HCT116 (cell line): ENCODE measurements at regions not wholly inside any gene's neighbourhood (a gene's known extent, or its start where the extent isn't known, plus 50 kb on each side); places are given as distances from the start of the nearest gene placed in this dataset.

Experiments
- ATAC-seq: fragments of 200-7000 bp; cut with Tn5 transposase; 2 replicates; pipeline ENCODE4 v1.9.1; 2020; ENCODE audit warnings: mild to moderate bottlenecking, moderate library complexity
- BruUV-seq: library from RNA; stranded (reverse); fragments of 400-500 nt; replicated peaks from 2 replicates; lab custom pipeline; 2021; lab: Mats Ljungman, UMichigan
- CTCF ChIA-PET: fragments of 300-600 bp; sonication (Branson Sonifier 250); formaldehyde crosslinking; loops from one replicate; lab custom pipeline; 2021; ENCODE audit warnings: antibody characterized with exemption; lab: Charles Lee
- POLR2A ChIA-PET: fragments of 300-600, 350-600 bp; sonication (Branson Sonifier 250); formaldehyde crosslinking; loops from one replicate; lab custom pipeline; 2021; ENCODE audit warnings: antibody characterized with exemption; lab: Charles Lee
- RAD21 ChIA-PET, 2 experiments: fragments of 300-600 bp; sonication (Branson Sonifier 250); formaldehyde crosslinking; loops; one replicate each; lab custom pipeline; 2023; ENCODE audit warnings: low total read pairs in 2 of 2; ENCODE audit not compliant: uncharacterized antibody in 2 of 2, unreplicated experiment in 2 of 2, low non-redundant PET in 1 of 2; lab: Charles Lee
- DNase-seq: peaks from one replicate; pipeline ENCODE4 v3.0.0-alpha.2; 2010; ENCODE audit warnings: low read depth, low spot score
- H2AFZ ChIP-seq: fragments of 200-600 bp; shearing (Covaris generic), sonication (generic); 2 replicates; pipeline ENCODE4 v1.6.1; 2017; ENCODE audit warnings: low read depth, mixed run types, mixed read lengths, antibody characterized with exemption, low read length; ENCODE audit not compliant: poor library complexity, severe bottlenecking
- H3K27ac ChIP-seq: 2 replicates; pipeline ENCODE4 v1.5.1; 2012; ENCODE audit warnings: low read depth, low read length
- H3K27me3 ChIP-seq: fragments of 200-600 bp; sonication (generic); 2 replicates; pipeline ENCODE4 v1.6.1; 2016; ENCODE audit warnings: mixed run types, low read length, mixed read lengths; ENCODE audit not compliant: insufficient read depth
- H3K36me3 ChIP-seq, 2 experiments: fragments of 200-500 bp in 1 of 2; fragments of 200-600 bp in 1 of 2; sonication (Bioruptor generic) in 1 of 2; sonication (generic) in 1 of 2; 2 replicates each; pipeline versions ENCODE4 v1.5.1 to v1.6.1; 2014 to 2016; ENCODE audit warnings: low read length in 2 of 2, inconsistent platforms in 1 of 2, mixed read lengths in 1 of 2, mixed run types in 1 of 2; ENCODE audit not compliant: insufficient read depth in 2 of 2, control insufficient read depth in 1 of 2
- H3K4me1 ChIP-seq, 2 experiments: fragments of 200-600 bp in 1 of 2; sonication (generic) in 1 of 2; 2 replicates each; pipeline versions ENCODE4 v1.5.1 to v1.6.1; 2012 to 2017; ENCODE audit warnings: low read length in 2 of 2, inconsistent platforms in 1 of 2, mild to moderate bottlenecking in 1 of 2, mixed read lengths in 1 of 2, mixed run types in 1 of 2, moderate library complexity in 1 of 2; ENCODE audit not compliant: insufficient read depth in 2 of 2, control insufficient read depth in 1 of 2
- H3K4me2 ChIP-seq: fragments of 200-600 bp; sonication (generic); 2 replicates; pipeline ENCODE4 v1.6.1; 2017; ENCODE audit warnings: mixed run types, low read length, mixed read lengths
- H3K4me3 ChIP-seq, 2 experiments: fragments of 200-600 bp in 1 of 2; sonication (generic) in 1 of 2; replicated peaks in 1 of 2; 2 replicates each; pipeline ENCODE4 v1.5.1; 2011 to 2016; ENCODE audit warnings: low read length in 2 of 2, control low read depth in 1 of 2, low read depth in 1 of 2, mild to moderate bottlenecking in 1 of 2, mixed read lengths in 1 of 2, mixed run types in 1 of 2
- H3K79me2 ChIP-seq: fragments of 200-600 bp; sonication (generic); 2 replicates; pipeline ENCODE4 v1.6.1; 2017; ENCODE audit warnings: mild to moderate bottlenecking, mixed run types, low read length, moderate library complexity, mixed read lengths; ENCODE audit not compliant: insufficient read depth
- H3K9ac ChIP-seq: fragments of 200-600 bp; sonication (generic); 2 replicates; pipeline ENCODE4 v1.6.1; 2016; ENCODE audit warnings: low read length, mixed read lengths
- H3K9me2 ChIP-seq: fragments of 200-600 bp; sonication (generic), shearing (Covaris generic); 2 replicates; pipeline ENCODE4 v1.6.1; 2017; ENCODE audit warnings: mixed run types, mild to moderate bottlenecking, moderate library complexity; ENCODE audit not compliant: insufficient read depth
- H3K9me3 ChIP-seq, 2 experiments: fragments of 200-500 bp in 1 of 2; fragments of 200-600 bp in 1 of 2; sonication (Bioruptor generic) in 1 of 2; sonication (generic) in 1 of 2; 2 replicates each; pipeline ENCODE4 v1.6.1; 2014 to 2017; ENCODE audit warnings: low read length in 2 of 2, mixed read lengths in 2 of 2, inconsistent platforms in 1 of 2, low read depth in 1 of 2, mild to moderate bottlenecking in 1 of 2, mixed run types in 1 of 2, moderate library complexity in 1 of 2; ENCODE audit not compliant: control insufficient read depth in 1 of 2, insufficient read depth in 1 of 2
- H4K20me1 ChIP-seq: fragments of 200-600 bp; sonication (generic), shearing (Covaris generic); 2 replicates; pipeline ENCODE4 v1.6.1; 2017; ENCODE audit warnings: mixed run types, mild to moderate bottlenecking, moderate library complexity; ENCODE audit not compliant: insufficient read depth
- CBX3 ChIP-seq: IDR thresholded peaks from 2 replicates; pipeline ENCODE4 v1.6.1; 2012; ENCODE audit warnings: low read depth
- CTCF ChIP-seq, 3 experiments: fragments of 200-600 bp in 1 of 3; sonication (generic) in 1 of 3; IDR thresholded peaks in 2 of 3; conservative IDR thresholded peaks in 1 of 3; 2 replicates each; pipeline ENCODE4 v1.5.1; 2012 to 2017; ENCODE audit warnings: low read depth in 2 of 3, low read length in 2 of 3, antibody characterized with exemption in 1 of 3, borderline replicate concordance in 1 of 3, control low read depth in 1 of 3, mild to moderate bottlenecking in 1 of 3, mixed read lengths in 1 of 3, mixed run types in 1 of 3, moderate library complexity in 1 of 3; ENCODE audit not compliant: insufficient read depth in 1 of 3
- EZH2phosphoT487 ChIP-seq: fragments of 200-600 bp; IDR thresholded peaks from 2 replicates; pipeline ENCODE4 v1.6.1; 2018; ENCODE audit warnings: antibody characterized with exemption, borderline replicate concordance
- POLR2AphosphoS5 ChIP-seq: IDR thresholded peaks from 2 replicates; pipeline ENCODE4 v1.6.1; 2011; ENCODE audit warnings: mild to moderate bottlenecking, low read depth, low read length, moderate library complexity
- TCF7L2 ChIP-seq: IDR thresholded peaks from 2 replicates; pipeline ENCODE4 v1.7.0; 2011; ENCODE audit warnings: borderline replicate concordance, inconsistent platforms; ENCODE audit not compliant: insufficient read depth, insufficient read length; ENCODE audit errors: extremely low read depth
- ZBTB33 ChIP-seq: IDR thresholded peaks from 2 replicates; pipeline ENCODE4 v1.6.1; 2011; ENCODE audit warnings: mild to moderate bottlenecking, low read length, moderate library complexity; ENCODE audit not compliant: insufficient replicate concordance; ENCODE audit errors: extremely low read depth
- intact Hi-C: fragments of 100-400 bp; cut with micrococcal nuclease; formaldehyde crosslinking; loops from 2 replicates; pipeline ENCODE4 v1.10.0; 2022
- TF ChIP-seq, protein P1 (sequence below): IDR thresholded peaks from 2 replicates; pipeline ENCODE4 v1.6.1; 2012

- RAD21 ChIA-PET, result no interaction called here
- intact Hi-C loops, result no loop called here
- H3K9me3 ChIP-seq, result no peaks in the 10 kb centered on the region
- no peaks in the 10 kb centered on the region for H4K20me1 ChIP-seq
- POLR2A ChIA-PET, result no interaction called here
- no peak overlapping the region for H3K9ac ChIP-seq
- H3K9me2 ChIP-seq, result no peaks in the 10 kb centered on the region
- H3K4me1 ChIP-seq, result no peaks in the 10 kb centered on the region
- TF ChIP-seq TCF7L2 (no peak), EZH2phosphoT487 (no peak), POLR2AphosphoS5 (no peak), CBX3 (no peak), CTCF (IDR thresholded peaks at IDR 0.05 in 2 of 3, conservative IDR thresholded peaks at IDR 0.05 in 1 of 3; ENCODE audit: borderline replicate concordance in 1 of 3, insufficient read depth in 1 of 3, low read depth in 2 of 3, low read length in 2 of 3) (no peak), ZBTB33 (no peak)
- TF ChIP-seq, protein P1, sequence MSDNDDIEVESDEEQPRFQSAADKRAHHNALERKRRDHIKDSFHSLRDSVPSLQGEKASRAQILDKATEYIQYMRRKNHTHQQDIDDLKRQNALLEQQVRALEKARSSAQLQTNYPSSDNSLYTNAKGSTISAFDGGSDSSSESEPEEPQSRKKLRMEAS, result no peak
- H3K79me2 ChIP-seq, result no peaks in the 10 kb centered on the region
- ATAC-seq (no peak), DNase-seq (no peak)
- H3K27ac ChIP-seq, result no peak overlapping the region
- H3K4me2 ChIP-seq, result no peak overlapping the region
- CTCF ChIA-PET, result no interaction called here
- no peak overlapping the region for H3K4me3 ChIP-seq
- H2AFZ ChIP-seq, result no peak overlapping the region
- H3K36me3 ChIP-seq, result no peaks in the 10 kb centered on the region
- H3K27me3 ChIP-seq, result peaks cover 62% of the 10 kb centered on the region
- BruUV-seq, result no TSS peak
Observed at GRCh38 chr13:39862900-39863299, 207.4 kb downstream of the COG6 start.
